Adrenal gland (tissue), 9 donors: ENCODE measurements at regions not wholly inside any gene's neighbourhood (a gene's known extent, or its start where the extent isn't known, plus 50 kb on each side); places are given as distances from the start of the nearest gene placed in this dataset.

Experiments used
- DNase-seq, 7 donors: peaks; one replicate each; pipeline ENCODE4 v3.0.0-alpha.2; 2019 to 2020
- H3K27ac ChIP-seq, 5 donors: fragments of 200-600 bp; sonication (generic) in 4 of 5; 1 replicate in 3 of 5; 2 replicates in 2 of 5; pipeline versions ENCODE4 v1.5.1 to v1.8.0; 2016 to 2020; ENCODE audit warnings: mild to moderate bottlenecking in 1 of 5
- H3K27me3 ChIP-seq: fragments of 200-600 bp; 2 replicates; pipeline ENCODE4 v1.8.0; 2021
- H3K36me3 ChIP-seq, 2 donors: fragments of 200-600 bp; replicated peaks in 1 of 2; 1 replicate in 1 of 2; 2 replicates in 1 of 2; pipeline versions ENCODE4 v1.5.1 to v1.8.0; 2018 to 2022
- H3K4me1 ChIP-seq, 2 donors: fragments of 200-600 bp; replicated peaks in 1 of 2; 1 replicate in 1 of 2; 2 replicates in 1 of 2; pipeline versions ENCODE4 v1.5.1 to v1.8.0; 2018 to 2021
- H3K4me3 ChIP-seq, 4 donors: fragments of 200-600 bp; sonication (generic) in 3 of 4; one replicate each; pipeline ENCODE4 v1.5.1; 2016 to 2018
- H3K9me3 ChIP-seq, 3 donors: fragments of 200-600 bp; sonication (generic) in 1 of 3; replicated peaks in 1 of 3; 1 replicate in 2 of 3; 2 replicates in 1 of 3; pipeline versions ENCODE4 v1.5.1 to v1.8.0; 2016 to 2021
- POLR2A ChIP-seq, 2 donors: fragments of 450-650 bp; IDR thresholded peaks; one replicate each; pipeline ENCODE4 v1.6.1; 2017; ENCODE audit warnings: antibody characterized with exemption in 2 of 2, mild to moderate bottlenecking in 2 of 2, moderate library complexity in 1 of 2
- WGBS, 4 donors: extraction: QIAGEN DNeasy Blood & Tissue Kit in 2 of 4; methylation state at CpG; one replicate each; pipeline versions ENCODE4 v1.1.5 to v1.1.7; 2013 to 2017; 5-methylcytosine and 5-hydroxymethylcytosine counted together
- intact Hi-C, 2 donors: fragments of 100-400 bp; cut with DNase I; formaldehyde crosslinking; loops; one replicate each; pipeline versions ENCODE4 v1.14.1 to v1.15.0; 2022 to 2023
- TF ChIP-seq, protein P1 (sequence below), 6 experiments: fragments of 450-650 bp in 4 of 6; fragments of 200-600 bp in 2 of 6; sonication (generic) in 1 of 6; IDR thresholded peaks; 1 replicate in 5 of 6; 2 replicates in 1 of 6; pipeline versions ENCODE4 v1.5.1 to v1.8.0; 2016 to 2021; ENCODE audit warnings: antibody characterized with exemption in 6 of 6, mild to moderate bottlenecking in 2 of 6, moderate library complexity in 1 of 6
- donor health status: healthy with polysubstance abuse.
- donor health status: Bipolar disorder and iron deficiency.
- donor health status: DM: yes; HTN: yes; CAD: no.
- donor health status: DM: no; HTN: no; CAD: no.
- donor health status: DM: no; HTN: no; CAD: no.

DNA sequence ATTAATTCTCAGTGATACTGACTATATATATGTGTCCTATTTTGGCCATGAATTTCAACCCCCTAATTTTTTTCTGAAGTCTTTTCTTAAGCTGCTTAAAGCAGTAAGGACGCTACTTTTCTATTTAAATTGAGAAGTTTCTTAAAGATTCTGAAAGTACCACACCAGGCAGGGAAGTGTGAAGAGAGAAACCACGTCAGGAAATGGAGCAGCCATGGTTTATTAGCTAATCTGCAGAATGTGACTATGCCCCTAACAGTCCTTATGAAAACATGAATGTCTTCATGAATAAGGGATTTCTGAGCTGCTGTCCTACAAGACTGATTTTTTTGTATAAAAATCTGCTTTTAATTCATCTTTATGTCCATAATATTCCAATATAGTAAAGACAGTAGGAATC, 1724.3 kb upstream of the C9orf72 start:
- Histone ChIP-seq H3K27me3 (no peaks in the 10 kb centered on the region), H3K4me1 (no peaks in the 10 kb centered on the region), H3K36me3 (no peaks in the 10 kb centered on the region), H3K4me3 (no peak overlapping the region), H3K9me3 (peaks cover 0 to 5% (median 0%) of the 10 kb centered on the region in 3 donors), H3K27ac (no peak overlapping the region)
- no peak for DNase-seq
- TF ChIP-seq, protein P1, sequence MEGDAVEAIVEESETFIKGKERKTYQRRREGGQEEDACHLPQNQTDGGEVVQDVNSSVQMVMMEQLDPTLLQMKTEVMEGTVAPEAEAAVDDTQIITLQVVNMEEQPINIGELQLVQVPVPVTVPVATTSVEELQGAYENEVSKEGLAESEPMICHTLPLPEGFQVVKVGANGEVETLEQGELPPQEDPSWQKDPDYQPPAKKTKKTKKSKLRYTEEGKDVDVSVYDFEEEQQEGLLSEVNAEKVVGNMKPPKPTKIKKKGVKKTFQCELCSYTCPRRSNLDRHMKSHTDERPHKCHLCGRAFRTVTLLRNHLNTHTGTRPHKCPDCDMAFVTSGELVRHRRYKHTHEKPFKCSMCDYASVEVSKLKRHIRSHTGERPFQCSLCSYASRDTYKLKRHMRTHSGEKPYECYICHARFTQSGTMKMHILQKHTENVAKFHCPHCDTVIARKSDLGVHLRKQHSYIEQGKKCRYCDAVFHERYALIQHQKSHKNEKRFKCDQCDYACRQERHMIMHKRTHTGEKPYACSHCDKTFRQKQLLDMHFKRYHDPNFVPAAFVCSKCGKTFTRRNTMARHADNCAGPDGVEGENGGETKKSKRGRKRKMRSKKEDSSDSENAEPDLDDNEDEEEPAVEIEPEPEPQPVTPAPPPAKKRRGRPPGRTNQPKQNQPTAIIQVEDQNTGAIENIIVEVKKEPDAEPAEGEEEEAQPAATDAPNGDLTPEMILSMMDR (IDR thresholded peaks at IDR 0.05), result no peak
- TF ChIP-seq POLR2A (IDR thresholded peaks at IDR 0.05), result no peak
- intact Hi-C loops, result no loop called here
- WGBS, 4 donors, result 45 to 53% (median 47%) methylated on average over 2 of the region's 2 CpGs

DNA sequence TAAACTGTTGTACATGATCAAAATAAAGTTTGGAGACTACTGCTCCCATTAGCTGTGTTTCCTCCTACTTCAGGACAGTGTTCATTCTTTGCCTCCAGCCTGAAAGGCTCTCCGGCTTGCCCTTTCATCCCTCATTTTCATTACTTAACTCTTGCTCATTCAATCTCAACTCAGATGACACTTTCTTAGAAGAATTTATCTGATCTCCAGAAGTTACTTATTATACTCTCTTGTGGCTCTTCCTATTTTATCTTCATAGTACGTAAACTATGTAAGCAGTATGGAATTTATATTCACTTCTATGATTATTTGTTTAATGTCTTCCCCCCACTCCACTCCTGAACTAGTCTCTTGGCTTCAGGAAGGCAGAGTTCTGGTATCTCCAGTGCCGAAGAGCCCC, 1737.9 kb upstream of the C9orf72 start:
- H3K27ac ChIP-seq, result no peak overlapping the region
- intact Hi-C loops, result no loop called here
- no peaks in the 10 kb centered on the region for H3K27me3 ChIP-seq
- no peak for TF ChIP-seq POLR2A (IDR thresholded peaks at IDR 0.05)
- TF ChIP-seq, protein P1 (IDR thresholded peaks at IDR 0.05), result no peak
- no peak overlapping the region for H3K4me3 ChIP-seq
- no peak for DNase-seq
- 65 to 71% (median 67%) methylated on average over 3 of the region's 3 CpGs for WGBS, 4 donors
- H3K36me3 ChIP-seq, result no peaks in the 10 kb centered on the region
- no peaks in the 10 kb centered on the region for H3K4me1 ChIP-seq
- H3K9me3 ChIP-seq, result no peaks in the 10 kb centered on the region

DNA sequence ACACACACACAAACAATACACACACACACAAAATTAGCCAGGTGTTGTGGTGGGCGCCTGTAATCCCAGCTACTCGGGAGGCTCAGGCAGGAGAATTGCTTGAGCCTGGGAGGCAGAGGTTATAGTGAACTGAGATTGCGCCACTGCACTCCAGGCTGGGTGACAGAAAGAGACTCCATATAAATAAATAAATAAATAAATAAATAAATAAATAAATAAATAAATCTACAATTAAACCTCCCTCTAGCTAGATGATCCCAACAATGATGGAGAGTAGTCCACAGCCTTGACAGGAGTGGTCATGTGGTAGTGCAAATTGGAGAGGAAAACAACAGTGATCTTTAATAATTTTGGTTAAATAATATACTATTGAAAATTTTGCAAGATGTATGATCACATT, 1739.0 kb upstream of the C9orf72 start:
- no peak overlapping the region for H3K4me3 ChIP-seq
- no peak overlapping the region for H3K27ac ChIP-seq
- H3K27me3 ChIP-seq, result no peaks in the 10 kb centered on the region
- no peak for TF ChIP-seq POLR2A (IDR thresholded peaks at IDR 0.05)
- TF ChIP-seq, protein P1 (IDR thresholded peaks at IDR 0.05), result no peak
- H3K9me3 ChIP-seq, result no peaks in the 10 kb centered on the region
- intact Hi-C loops, result no loop called here
- no peaks in the 10 kb centered on the region for H3K36me3 ChIP-seq
- WGBS, 4 donors, result 76 to 84% (median 79%) methylated on average over 3 of the region's 3 CpGs
- no peaks in the 10 kb centered on the region for H3K4me1 ChIP-seq
- DNase-seq, result no peak

DNA sequence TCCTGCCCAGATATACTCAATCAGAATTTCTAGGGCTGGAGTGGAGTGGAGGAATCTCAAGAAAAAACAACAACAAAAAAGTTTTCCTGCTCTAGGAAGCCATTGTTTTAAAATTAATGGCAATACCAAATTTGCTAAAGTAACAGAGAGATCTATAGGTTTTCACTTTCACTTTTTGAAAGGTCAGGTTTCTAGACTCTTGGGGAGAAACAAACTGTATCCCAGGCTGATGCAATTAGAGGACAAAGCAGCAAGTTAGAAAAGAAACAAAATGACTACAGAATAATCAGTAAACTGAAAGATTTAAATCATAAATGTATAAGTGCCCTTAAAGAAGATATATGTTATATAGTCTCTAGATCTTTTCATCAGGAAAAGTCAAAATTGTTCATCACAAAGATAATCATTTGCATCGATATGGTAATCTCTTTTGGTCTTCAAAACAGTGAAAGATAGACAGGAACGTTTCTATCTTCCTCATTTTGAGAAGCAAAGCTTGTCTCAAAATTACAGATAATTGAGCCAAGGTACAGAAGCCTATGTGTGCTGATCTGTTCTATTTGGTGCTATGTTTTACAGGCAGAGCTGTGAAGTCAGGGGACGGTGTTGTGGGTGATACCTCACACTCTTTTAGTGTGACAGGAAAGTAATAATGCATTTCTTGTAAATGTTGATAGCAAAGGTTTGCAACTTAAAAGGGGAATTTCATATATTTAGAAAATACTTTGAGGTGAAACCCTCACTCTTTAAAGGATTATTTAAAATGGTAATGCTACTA, 1746.6 kb upstream of the C9orf72 start:
- Histone ChIP-seq H3K4me1 (no peaks in the 10 kb centered on the region), H3K27ac (no peak overlapping the region), H3K9me3 (no peaks in the 10 kb centered on the region), H3K27me3 (no peaks in the 10 kb centered on the region), H3K36me3 (no peaks in the 10 kb centered on the region), H3K4me3 (no peak overlapping the region)
- intact Hi-C loops, result no loop called here
- no peak for DNase-seq
- 54 to 73% (median 64%) methylated on average over 3 of the region's 3 CpGs for WGBS, 4 donors
- no peak for TF ChIP-seq POLR2A (IDR thresholded peaks at IDR 0.05)
- TF ChIP-seq, protein P1 (IDR thresholded peaks at IDR 0.05), result no peak
